ENCODE measurements at regions not wholly inside any gene's neighbourhood (a gene's known extent, or its start where the extent isn't known, plus 50 kb on each side); places are given as distances from the start of the nearest gene placed in this dataset.

DNA sequence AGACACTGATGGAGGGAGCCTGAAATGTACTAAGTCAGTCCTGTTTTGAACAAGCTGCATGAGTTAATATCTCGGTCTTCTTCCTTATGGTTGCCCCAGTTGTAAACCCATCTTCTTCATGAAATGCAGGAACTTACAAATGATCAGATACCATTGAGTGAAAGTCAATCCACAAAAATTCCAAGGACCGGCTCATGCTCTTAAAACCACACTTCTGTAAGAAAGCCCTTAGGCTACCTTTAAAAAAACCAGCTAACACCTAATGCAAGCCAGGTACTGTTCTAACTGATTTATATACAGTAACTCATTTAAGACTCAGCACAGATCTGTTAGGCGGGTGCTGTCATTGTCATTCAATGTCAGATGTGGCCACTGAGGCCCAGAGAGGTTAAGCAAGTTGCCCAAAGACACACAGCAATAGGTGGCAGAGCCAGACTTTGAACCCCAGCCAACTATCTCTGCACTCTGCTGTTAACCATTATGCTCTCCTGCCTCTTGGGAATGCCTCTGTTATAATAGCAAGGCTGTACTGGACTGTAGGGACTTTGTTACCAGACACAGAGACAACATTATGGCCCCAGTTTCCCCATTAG, 93.4 kb downstream of the C16orf95 start:
- H2BK5ac ChIP-seq (ENCODE audit: low read depth, low read length, poor library complexity, severe bottlenecking) = no peak overlapping the region
- no peak overlapping the region for H3K14ac ChIP-seq (ENCODE audit: low read length in 2 of 2)
- peaks cover 0 to 8% of the 10 kb centered on the region in 2 experiments for H3K27me3 ChIP-seq (ENCODE audit: control insufficient read depth in 1 of 2, insufficient read depth in 1 of 2, low read length in 2 of 2)
- H2BK15ac ChIP-seq (ENCODE audit: low read depth, poor library complexity, severe bottlenecking) = no peak overlapping the region
- no peak for DNase-seq
- no peak overlapping the region for H3K4me2 ChIP-seq (ENCODE audit: low read length, poor library complexity, severe bottlenecking)
- H2BK12ac ChIP-seq (ENCODE audit: low read length in 2 of 2) = no peak overlapping the region
- H3K79me1 ChIP-seq (replicated peaks; ENCODE audit: low read length, poor library complexity, severe bottlenecking) = no peaks in the 10 kb centered on the region
- no peak overlapping the region for H3K27ac ChIP-seq (ENCODE audit: low read length, poor library complexity, severe bottlenecking)
- H3K18ac ChIP-seq (ENCODE audit: low read depth in 1 of 2, low read length in 2 of 2) = no peak overlapping the region
- 78% methylated on average over 3 of the region's 3 CpGs for WGBS
- H2AFZ ChIP-seq (ENCODE audit: low read depth, low read length) = no peak overlapping the region
- H3K4ac ChIP-seq (ENCODE audit: low read depth in 1 of 2, low read length in 2 of 2) = no peak overlapping the region
- no peak overlapping the region for H2BK120ac ChIP-seq (ENCODE audit: low read depth, low read length)
- peaks cover 6% of the 10 kb centered on the region for H3K4me1 ChIP-seq (ENCODE audit: control insufficient read depth, insufficient read depth, low read depth, low read length)
- no peak overlapping the region for H4K91ac ChIP-seq (ENCODE audit: low read length)
- no peak overlapping the region for H4K8ac ChIP-seq (ENCODE audit: low read length)
- H3K23ac ChIP-seq (ENCODE audit: low read length in 2 of 2) = no peak overlapping the region
- no peak overlapping the region for H3K4me3 ChIP-seq (ENCODE audit: insufficient read depth in 1 of 2, low read depth in 1 of 2, low read length in 2 of 2)
- H3K9ac ChIP-seq (ENCODE audit: low read length) = no peak overlapping the region
- H2AK5ac ChIP-seq (ENCODE audit: low read length, severe bottlenecking) = no peak overlapping the region
- no peaks in the 10 kb centered on the region for H3K36me3 ChIP-seq (ENCODE audit: control insufficient read depth in 1 of 2, insufficient read depth in 2 of 2, low read depth in 1 of 2, low read length in 2 of 2)
- no peaks in the 10 kb centered on the region for H3K9me3 ChIP-seq (ENCODE audit: control insufficient read depth, low read length)

DNA sequence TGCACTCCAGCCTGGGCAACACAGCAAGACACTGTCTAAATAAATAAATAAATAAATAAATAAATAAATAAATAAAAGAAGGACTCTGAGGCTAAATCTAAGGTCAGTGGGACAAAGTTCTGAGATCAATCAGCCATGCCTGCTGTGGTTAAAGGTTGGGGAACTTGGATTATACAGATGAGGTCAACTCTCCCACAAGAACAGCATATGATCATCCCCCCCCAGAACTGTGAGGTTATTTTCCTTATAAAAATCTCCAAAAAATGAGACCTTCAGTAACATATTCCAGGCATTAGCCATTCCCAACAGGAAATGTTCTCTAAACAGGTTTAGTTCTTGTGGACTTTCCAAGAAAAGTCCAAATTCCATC, 90.3 kb downstream of the C16orf95 start:
- Histone ChIP-seq H3K27me3 (ENCODE audit: control insufficient read depth in 1 of 2, insufficient read depth in 1 of 2, low read length in 2 of 2) (peaks cover 3 to 8% of the 10 kb centered on the region in 2 experiments), H3K23ac (ENCODE audit: low read length in 2 of 2) (no peak overlapping the region), H2BK5ac (ENCODE audit: low read depth, low read length, poor library complexity, severe bottlenecking) (no peak overlapping the region), H3K9me3 (ENCODE audit: control insufficient read depth, low read length) (peaks cover 4% of the 10 kb centered on the region), H3K4me2 (ENCODE audit: low read length, poor library complexity, severe bottlenecking) (no peak overlapping the region), H2AFZ (ENCODE audit: low read depth, low read length) (no peak overlapping the region), H3K9ac (ENCODE audit: low read length) (no peak overlapping the region), H3K14ac (ENCODE audit: low read length in 2 of 2) (no peak overlapping the region), H2BK12ac (ENCODE audit: low read length in 2 of 2) (no peak overlapping the region), H4K8ac (ENCODE audit: low read length) (no peak overlapping the region), H3K36me3 (ENCODE audit: control insufficient read depth in 1 of 2, insufficient read depth in 2 of 2, low read depth in 1 of 2, low read length in 2 of 2) (no peaks in the 10 kb centered on the region), H2AK5ac (ENCODE audit: low read length, severe bottlenecking) (no peak overlapping the region), H3K4me1 (ENCODE audit: control insufficient read depth, insufficient read depth, low read depth, low read length) (peaks cover 13% of the 10 kb centered on the region), H3K79me1 (replicated peaks; ENCODE audit: low read length, poor library complexity, severe bottlenecking) (no peaks in the 10 kb centered on the region), H4K91ac (ENCODE audit: low read length) (no peak overlapping the region), H3K27ac (ENCODE audit: low read length, poor library complexity, severe bottlenecking) (no peak overlapping the region), H2BK15ac (ENCODE audit: low read depth, poor library complexity, severe bottlenecking) (no peak overlapping the region), H3K4ac (ENCODE audit: low read depth in 1 of 2, low read length in 2 of 2) (no peak overlapping the region), H2BK120ac (ENCODE audit: low read depth, low read length) (no peak overlapping the region), H3K4me3 (ENCODE audit: insufficient read depth in 1 of 2, low read depth in 1 of 2, low read length in 2 of 2) (no peak overlapping the region), H3K18ac (ENCODE audit: low read depth in 1 of 2, low read length in 2 of 2) (no peak overlapping the region)
- no peak for DNase-seq

DNA sequence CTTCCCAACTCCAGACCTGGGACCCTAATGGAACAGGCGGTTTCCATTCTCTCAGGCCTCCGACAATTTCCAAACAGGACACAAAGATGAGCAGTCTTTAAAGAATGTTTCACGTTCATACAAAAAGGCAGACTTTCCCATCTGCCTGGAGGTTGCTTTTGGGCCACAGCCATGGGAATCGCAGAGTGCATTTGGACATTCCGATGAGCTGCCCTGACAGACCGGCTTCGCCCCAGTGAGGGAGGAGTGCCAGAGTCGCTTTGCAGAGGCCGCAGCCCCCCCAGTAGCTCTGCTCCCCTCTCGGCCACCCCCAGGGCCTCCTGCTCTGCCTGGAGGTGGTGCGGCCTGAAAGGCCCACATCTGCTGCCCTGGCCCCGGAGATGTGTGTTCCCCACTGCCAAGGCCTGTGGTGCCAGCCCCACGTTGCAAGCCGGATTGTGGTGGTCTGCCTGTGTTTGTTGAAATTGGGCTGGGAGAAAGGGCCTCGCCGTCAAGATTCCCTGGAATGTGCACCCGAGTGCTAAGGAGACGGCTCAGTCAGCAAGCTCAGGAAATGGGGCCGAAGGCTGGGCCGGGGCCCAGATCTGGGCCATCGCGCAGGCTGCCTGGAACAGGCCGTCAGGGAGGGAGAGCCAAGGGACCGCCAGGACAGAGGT, 89.8 kb downstream of the C16orf95 start:
- peak; percentile 82 for DNase-seq
- Histone ChIP-seq H3K79me1 (replicated peaks; ENCODE audit: low read length, poor library complexity, severe bottlenecking) (no peaks in the 10 kb centered on the region), H3K4me1 (ENCODE audit: control insufficient read depth, insufficient read depth, low read depth, low read length) (peaks cover 13% of the 10 kb centered on the region), H3K23ac (ENCODE audit: low read length in 2 of 2) (no peak overlapping the region), H3K14ac (ENCODE audit: low read length in 2 of 2) (peak overlapping the region in 1 of 2 experiments; percentile 55), H3K27me3 (ENCODE audit: control insufficient read depth in 1 of 2, insufficient read depth in 1 of 2, low read length in 2 of 2) (peaks cover 3 to 8% of the 10 kb centered on the region in 2 experiments), H2BK12ac (ENCODE audit: low read length in 2 of 2) (peak overlapping the region; percentile 45 to 71), H3K4ac (ENCODE audit: low read depth in 1 of 2, low read length in 2 of 2) (peak overlapping the region; percentile 53 to 66), H3K18ac (ENCODE audit: low read depth in 1 of 2, low read length in 2 of 2) (peak overlapping the region; percentile 40 to 72), H2AFZ (ENCODE audit: low read depth, low read length) (no peak overlapping the region), H3K4me2 (ENCODE audit: low read length, poor library complexity, severe bottlenecking) (no peak overlapping the region), H3K9ac (ENCODE audit: low read length) (no peak overlapping the region), H3K36me3 (ENCODE audit: control insufficient read depth in 1 of 2, insufficient read depth in 2 of 2, low read depth in 1 of 2, low read length in 2 of 2) (no peaks in the 10 kb centered on the region), H4K8ac (ENCODE audit: low read length) (peak overlapping the region; percentile 63), H2AK5ac (ENCODE audit: low read length, severe bottlenecking) (no peak overlapping the region), H3K4me3 (ENCODE audit: insufficient read depth in 1 of 2, low read depth in 1 of 2, low read length in 2 of 2) (no peak overlapping the region), H2BK5ac (ENCODE audit: low read depth, low read length, poor library complexity, severe bottlenecking) (peak overlapping the region; percentile 46), H2BK15ac (ENCODE audit: low read depth, poor library complexity, severe bottlenecking) (no peak overlapping the region), H3K27ac (ENCODE audit: low read length, poor library complexity, severe bottlenecking) (no peak overlapping the region), H3K9me3 (ENCODE audit: control insufficient read depth, low read length) (peaks cover 9% of the 10 kb centered on the region), H2BK120ac (ENCODE audit: low read depth, low read length) (peak overlapping the region; percentile 50), H4K91ac (ENCODE audit: low read length) (peak overlapping the region; percentile 62)
- 64% methylated on average over 24 of the region's 24 CpGs for WGBS

DNA sequence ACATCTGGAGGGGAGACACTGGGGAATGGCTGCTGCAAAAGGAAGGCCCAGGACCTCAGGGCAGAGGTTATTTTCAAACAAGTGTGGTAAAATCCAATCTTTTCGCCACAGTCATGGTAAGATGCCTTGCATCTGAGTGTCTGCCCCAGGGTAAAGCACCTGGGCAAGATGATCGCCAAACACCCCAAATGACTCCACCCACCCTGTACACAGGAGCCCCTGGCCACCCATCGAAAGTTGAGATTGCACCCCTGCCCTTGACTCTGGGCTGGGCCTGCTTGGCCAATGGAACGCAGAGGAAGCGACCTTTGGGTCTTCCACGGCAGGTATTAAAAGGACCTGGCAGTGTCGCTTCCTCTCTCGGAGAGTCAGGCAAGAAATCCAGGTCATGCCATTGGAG, 88.8 kb downstream of the C16orf95 start:
- Histone ChIP-seq H4K91ac (ENCODE audit: low read length) (peak overlapping the region; percentile 28), H3K4me1 (ENCODE audit: control insufficient read depth, insufficient read depth, low read depth, low read length) (peaks cover 13% of the 10 kb centered on the region), H3K4me2 (ENCODE audit: low read length, poor library complexity, severe bottlenecking) (no peak overlapping the region), H3K4ac (ENCODE audit: low read depth in 1 of 2, low read length in 2 of 2) (no peak overlapping the region), H2BK120ac (ENCODE audit: low read depth, low read length) (no peak overlapping the region), H3K27ac (ENCODE audit: low read length, poor library complexity, severe bottlenecking) (no peak overlapping the region), H3K18ac (ENCODE audit: low read depth in 1 of 2, low read length in 2 of 2) (no peak overlapping the region), H2BK15ac (ENCODE audit: low read depth, poor library complexity, severe bottlenecking) (no peak overlapping the region), H3K4me3 (ENCODE audit: insufficient read depth in 1 of 2, low read depth in 1 of 2, low read length in 2 of 2) (no peak overlapping the region), H3K23ac (ENCODE audit: low read length in 2 of 2) (no peak overlapping the region), H2AK5ac (ENCODE audit: low read length, severe bottlenecking) (no peak overlapping the region), H4K8ac (ENCODE audit: low read length) (no peak overlapping the region), H3K27me3 (ENCODE audit: control insufficient read depth in 1 of 2, insufficient read depth in 1 of 2, low read length in 2 of 2) (peaks cover 3 to 8% of the 10 kb centered on the region in 2 experiments), H2BK12ac (ENCODE audit: low read length in 2 of 2) (peak overlapping the region in 1 of 2 experiments; percentile 6), H3K36me3 (ENCODE audit: control insufficient read depth in 1 of 2, insufficient read depth in 2 of 2, low read depth in 1 of 2, low read length in 2 of 2) (no peaks in the 10 kb centered on the region), H3K9ac (ENCODE audit: low read length) (no peak overlapping the region), H3K14ac (ENCODE audit: low read length in 2 of 2) (no peak overlapping the region), H3K9me3 (ENCODE audit: control insufficient read depth, low read length) (peaks cover 13% of the 10 kb centered on the region), H3K79me1 (replicated peaks; ENCODE audit: low read length, poor library complexity, severe bottlenecking) (no peaks in the 10 kb centered on the region), H2BK5ac (ENCODE audit: low read depth, low read length, poor library complexity, severe bottlenecking) (no peak overlapping the region), H2AFZ (ENCODE audit: low read depth, low read length) (no peak overlapping the region)
- 95% methylated on average over 8 of the region's 8 CpGs for WGBS
- no peak for DNase-seq

Measured in mesenchymal stem cell (in vitro differentiated cells and primary cell).